Keratinocyte (primary cell): ENCODE measurements at regions not wholly inside any gene's neighbourhood (a gene's known extent, or its start where the extent isn't known, plus 50 kb on each side); places are given as distances from the start of the nearest gene placed in this dataset.

ENCODE experiments used
- DNase-seq: peaks from one replicate; pipeline ENCODE4 v3.0.0-alpha.2; 2011; ENCODE audit warnings: low read depth, missing footprints, low spot score
- FAIRE-seq: peaks from 2 replicates; lab custom pipeline; 2011; peaks lifted over from hg19 to GRCh38; lab: Jason Lieb, UNC
- H2AFZ ChIP-seq: 2 replicates; pipeline ENCODE4 v1.6.0; 2012; ENCODE audit warnings: low read length, control low read depth, inconsistent platforms; ENCODE audit not compliant: control insufficient read depth
- H3K27ac ChIP-seq: 2 replicates; pipeline ENCODE4 v1.5.1; 2011; ENCODE audit warnings: low read length; ENCODE audit not compliant: control insufficient read depth, insufficient read depth
- H3K27me3 ChIP-seq: 3 replicates; pipeline ENCODE4 v1.6.0; 2011; ENCODE audit warnings: low read length; ENCODE audit not compliant: control insufficient read depth, insufficient read depth; ENCODE audit errors: extremely low read depth
- H3K36me3 ChIP-seq, 2 experiments: 2 replicates in 1 of 2; 3 replicates in 1 of 2; pipeline ENCODE4 v1.5.1; 2011; ENCODE audit warnings: low read length in 2 of 2, mild to moderate bottlenecking in 1 of 2; ENCODE audit not compliant: control insufficient read depth in 2 of 2, insufficient read depth in 2 of 2; ENCODE audit errors: extremely low read depth in 1 of 2
- H3K4me1 ChIP-seq: 3 replicates; pipeline ENCODE4 v1.5.1; 2011; ENCODE audit warnings: low read length; ENCODE audit not compliant: control insufficient read depth, insufficient read depth; ENCODE audit errors: extremely low read depth
- H3K4me2 ChIP-seq: 3 replicates; pipeline ENCODE4 v1.6.0; 2011; ENCODE audit warnings: low read depth, low read length; ENCODE audit not compliant: control insufficient read depth, insufficient read depth; ENCODE audit errors: extremely low read depth
- H3K4me3 ChIP-seq, 3 experiments: fragments of 200-600 bp in 1 of 3; sonication (generic) in 1 of 3; 2 replicates in 2 of 3; 3 replicates in 1 of 3; pipeline ENCODE4 v1.5.1; 2011 to 2016; ENCODE audit warnings: low read length in 3 of 3, mild to moderate bottlenecking in 3 of 3, control low read depth in 2 of 3, inconsistent platforms in 1 of 3, low read depth in 1 of 3, mixed read lengths in 1 of 3, mixed run types in 1 of 3, moderate library complexity in 1 of 3; ENCODE audit not compliant: control insufficient read depth in 2 of 3, insufficient read depth in 2 of 3; ENCODE audit errors: extremely low read depth in 1 of 3
- H3K79me2 ChIP-seq: 2 replicates; pipeline ENCODE4 v1.6.0; 2012; ENCODE audit warnings: low read length; ENCODE audit not compliant: control insufficient read depth, insufficient read depth
- H3K9ac ChIP-seq: 3 replicates; pipeline ENCODE4 v1.6.0; 2011; ENCODE audit warnings: low read length; ENCODE audit not compliant: control insufficient read depth, insufficient read depth; ENCODE audit errors: extremely low read depth
- H3K9me1 ChIP-seq: 3 replicates; pipeline ENCODE4 v1.6.0; 2011; ENCODE audit warnings: low read length; ENCODE audit not compliant: control insufficient read depth, insufficient read depth; ENCODE audit errors: extremely low read depth
- H3K9me3 ChIP-seq: 2 replicates; pipeline ENCODE4 v1.5.1; 2012; ENCODE audit warnings: low read depth, low read length; ENCODE audit not compliant: control insufficient read depth
- H4K20me1 ChIP-seq: 3 replicates; pipeline ENCODE4 v1.6.0; 2011; ENCODE audit warnings: low read length; ENCODE audit not compliant: control insufficient read depth, insufficient read depth; ENCODE audit errors: extremely low read depth
- EZH2 ChIP-seq: IDR thresholded peaks from one replicate; pipeline ENCODE4 v1.6.1; 2012; ENCODE audit warnings: inconsistent platforms, mild to moderate bottlenecking, low read length, moderate library complexity
- dilution Hi-C: fragments of 300-500 bp; cut with MboI; formaldehyde crosslinking; loops from one replicate; pipeline ENCODE4 v1.7.0; 2020; ENCODE audit warnings: low sequenced_read_pairs; ENCODE audit not compliant: extremely low pct_ligation_motif_present
- TF ChIP-seq, protein P1 (sequence below), 3 experiments: IDR thresholded peaks in 1 of 3; conservative IDR thresholded peaks in 1 of 3; optimal IDR thresholded peaks in 1 of 3; 2 replicates in 2 of 3; 3 replicates in 1 of 3; pipeline versions ENCODE3 to v1.5.1; 2011; ENCODE audit warnings: low read length in 3 of 3, mild to moderate bottlenecking in 3 of 3, moderate library complexity in 2 of 3, control low read depth in 1 of 3, inconsistent platforms in 1 of 3; ENCODE audit not compliant: insufficient read depth in 2 of 3; ENCODE audit errors: extremely low read depth in 1 of 3

DNA sequence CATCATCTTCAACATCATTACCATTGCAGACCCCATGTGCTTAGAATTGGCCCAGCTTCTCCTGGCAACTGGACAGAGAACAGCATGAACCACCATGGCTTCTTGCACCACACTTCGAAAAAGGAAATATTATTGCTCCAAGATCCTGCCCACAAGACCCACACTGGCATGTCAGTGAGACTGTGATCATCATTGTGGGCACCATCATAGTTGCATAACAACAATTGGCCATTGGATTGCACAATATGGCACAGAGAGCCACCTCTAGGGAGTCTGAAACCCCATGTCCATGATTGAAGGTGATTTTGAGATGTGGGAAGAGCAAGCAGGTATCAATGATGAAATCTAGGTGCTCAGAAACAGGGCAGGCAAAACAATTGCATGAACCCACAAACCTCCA lies 918.9 kb downstream of the GRID1 start:
- no peak for FAIRE-seq
- DNase-seq = no peak
- TF ChIP-seq, protein P1, sequence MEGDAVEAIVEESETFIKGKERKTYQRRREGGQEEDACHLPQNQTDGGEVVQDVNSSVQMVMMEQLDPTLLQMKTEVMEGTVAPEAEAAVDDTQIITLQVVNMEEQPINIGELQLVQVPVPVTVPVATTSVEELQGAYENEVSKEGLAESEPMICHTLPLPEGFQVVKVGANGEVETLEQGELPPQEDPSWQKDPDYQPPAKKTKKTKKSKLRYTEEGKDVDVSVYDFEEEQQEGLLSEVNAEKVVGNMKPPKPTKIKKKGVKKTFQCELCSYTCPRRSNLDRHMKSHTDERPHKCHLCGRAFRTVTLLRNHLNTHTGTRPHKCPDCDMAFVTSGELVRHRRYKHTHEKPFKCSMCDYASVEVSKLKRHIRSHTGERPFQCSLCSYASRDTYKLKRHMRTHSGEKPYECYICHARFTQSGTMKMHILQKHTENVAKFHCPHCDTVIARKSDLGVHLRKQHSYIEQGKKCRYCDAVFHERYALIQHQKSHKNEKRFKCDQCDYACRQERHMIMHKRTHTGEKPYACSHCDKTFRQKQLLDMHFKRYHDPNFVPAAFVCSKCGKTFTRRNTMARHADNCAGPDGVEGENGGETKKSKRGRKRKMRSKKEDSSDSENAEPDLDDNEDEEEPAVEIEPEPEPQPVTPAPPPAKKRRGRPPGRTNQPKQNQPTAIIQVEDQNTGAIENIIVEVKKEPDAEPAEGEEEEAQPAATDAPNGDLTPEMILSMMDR (optimal IDR thresholded peaks at IDR 0.05 in 1 of 3, IDR thresholded peaks at IDR 0.05 in 1 of 3, conservative IDR thresholded peaks at IDR 0.05 in 1 of 3; ENCODE audit: extremely low read depth in 1 of 3, insufficient read depth in 2 of 3, low read length in 3 of 3) = no peak
- no peak for TF ChIP-seq EZH2
- H4K20me1 ChIP-seq = no peaks in the 10 kb centered on the region
- no peak overlapping the region for H3K9ac ChIP-seq
- H3K27me3 ChIP-seq = no peaks in the 10 kb centered on the region
- dilution Hi-C loops = no loop called here
- no peaks in the 10 kb centered on the region for H3K9me3 ChIP-seq
- H3K4me3 ChIP-seq = no peak overlapping the region
- no peak overlapping the region for H2AFZ ChIP-seq
- no peak overlapping the region for H3K27ac ChIP-seq
- no peaks in the 10 kb centered on the region for H3K36me3 ChIP-seq
- H3K4me1 ChIP-seq = no peaks in the 10 kb centered on the region
- H3K4me2 ChIP-seq = no peak overlapping the region
- no peaks in the 10 kb centered on the region for H3K79me2 ChIP-seq
- no peaks in the 10 kb centered on the region for H3K9me1 ChIP-seq

- no peaks in the 10 kb centered on the region for H4K20me1 ChIP-seq
- no peak overlapping the region for H2AFZ ChIP-seq
- no peak overlapping the region for H3K4me2 ChIP-seq
- no peaks in the 10 kb centered on the region for H3K27me3 ChIP-seq
- H3K9me1 ChIP-seq = no peaks in the 10 kb centered on the region
- H3K27ac ChIP-seq = no peak overlapping the region
- DNase-seq (no peak), FAIRE-seq (no peak)
- H3K79me2 ChIP-seq = no peaks in the 10 kb centered on the region
- no peak overlapping the region for H3K4me3 ChIP-seq
- H3K36me3 ChIP-seq = no peaks in the 10 kb centered on the region
- H3K9me3 ChIP-seq = no peaks in the 10 kb centered on the region
- H3K9ac ChIP-seq = no peak overlapping the region
- dilution Hi-C loops = no loop called here
- H3K4me1 ChIP-seq = no peaks in the 10 kb centered on the region
- TF ChIP-seq, protein P1 (optimal IDR thresholded peaks at IDR 0.05 in 1 of 3, IDR thresholded peaks at IDR 0.05 in 1 of 3, conservative IDR thresholded peaks at IDR 0.05 in 1 of 3; ENCODE audit: extremely low read depth in 1 of 3, insufficient read depth in 2 of 3, low read length in 3 of 3) = no peak
- TF ChIP-seq EZH2 = no peak
Measured at GRCh38 chr10:85448716-85449115, 917.9 kb downstream of the GRID1 start.
